HepG2 (cell line): ENCODE measurements at regions not wholly inside any gene's neighbourhood (a gene's known extent, or its start where the extent isn't known, plus 50 kb on each side); places are given as distances from the start of the nearest gene placed in this dataset.

Experiments
- ETV5 ChIP-seq: IDR thresholded peaks from 2 replicates; pipeline ENCODE4 v1.6.1; 2018; ENCODE audit warnings: missing biosample characterization, missing genetic modification reagents, inconsistent platforms, borderline replicate concordance
- HINFP ChIP-seq: sonication (generic); formaldehyde crosslinking; IDR thresholded peaks from 2 replicates; pipeline ENCODE4 v1.4.0; 2020; ENCODE audit warnings: low read depth, mild to moderate bottlenecking, missing genetic modification reagents
- KDM6A ChIP-seq: IDR thresholded peaks from 2 replicates; pipeline ENCODE4 v1.6.1; 2016; ENCODE audit warnings: low read depth
- MBD4 ChIP-seq: IDR thresholded peaks from 2 replicates; pipeline ENCODE4 v1.6.1; 2012; ENCODE audit warnings: low read length, inconsistent platforms, borderline replicate concordance
- MTA1 ChIP-seq: sonication (generic); formaldehyde crosslinking; IDR thresholded peaks from 2 replicates; pipeline ENCODE4 v1.4.0; 2020; ENCODE audit warnings: missing genetic modification reagents, mild to moderate bottlenecking, borderline replicate concordance
- MYNN ChIP-seq: sonication (generic); formaldehyde crosslinking; IDR thresholded peaks from 2 replicates; pipeline ENCODE4 v1.4.0; 2020; ENCODE audit warnings: mild to moderate bottlenecking, low read depth, missing genetic modification reagents
- NFRKB ChIP-seq: fragments of 450-650 bp; IDR thresholded peaks from 2 replicates; pipeline ENCODE4 v1.6.1; 2017
- PHF21A ChIP-seq: sonication (generic); formaldehyde crosslinking; IDR thresholded peaks from 2 replicates; pipeline ENCODE4 v1.5.0; 2020; ENCODE audit warnings: mild to moderate bottlenecking, missing genetic modification reagents
- SATB2 ChIP-seq: sonication (generic); formaldehyde crosslinking; IDR thresholded peaks from 2 replicates; pipeline ENCODE4 v1.5.0; 2020; ENCODE audit warnings: missing genetic modification reagents
- SPEN ChIP-seq: sonication (generic); formaldehyde crosslinking; IDR thresholded peaks from 2 replicates; pipeline ENCODE4 v1.5.1; 2020; ENCODE audit warnings: low read depth, mild to moderate bottlenecking, missing genetic modification reagents
- THYN1 ChIP-seq: sonication (generic); formaldehyde crosslinking; IDR thresholded peaks from 2 replicates; pipeline ENCODE4 v1.8.1; 2023; ENCODE audit warnings: low read depth, mild to moderate bottlenecking, moderate library complexity, missing genetic modification reagents, borderline replicate concordance
- ZBTB7B ChIP-seq: sonication (generic); formaldehyde crosslinking; IDR thresholded peaks from 2 replicates; pipeline ENCODE4 v1.4.0; 2020; ENCODE audit warnings: missing genetic modification reagents
- ZNF24 ChIP-seq: fragments of 450-650 bp; IDR thresholded peaks from 2 replicates; pipeline ENCODE4 v1.6.1; 2017; ENCODE audit warnings: antibody characterized with exemption, mild to moderate bottlenecking
- ZNF446 ChIP-seq: sonication (generic); formaldehyde crosslinking; IDR thresholded peaks from 2 replicates; pipeline ENCODE4 v1.5.0; 2020; ENCODE audit warnings: mild to moderate bottlenecking, missing genetic modification reagents
- ZNF607 ChIP-seq: sonication (generic); formaldehyde crosslinking; IDR thresholded peaks from 2 replicates; pipeline ENCODE4 v1.5.1; 2020; ENCODE audit warnings: missing genetic modification reagents, mild to moderate bottlenecking, borderline replicate concordance
- ZNF780A ChIP-seq: sonication (generic); formaldehyde crosslinking; IDR thresholded peaks from 2 replicates; pipeline ENCODE4 v1.8.0; 2022; ENCODE audit warnings: mild to moderate bottlenecking, missing genetic modification reagents, moderate library complexity
- ZNF790 ChIP-seq: sonication (generic); formaldehyde crosslinking; IDR thresholded peaks from 2 replicates; pipeline ENCODE4 v1.8.0; 2022; ENCODE audit warnings: missing genetic modification reagents, mild to moderate bottlenecking, borderline replicate concordance
- ZSCAN22 ChIP-seq: sonication (generic); formaldehyde crosslinking; IDR thresholded peaks from 2 replicates; pipeline ENCODE4 v1.4.0; 2020; ENCODE audit warnings: mild to moderate bottlenecking, missing genetic modification reagents
- TF ChIP-seq, protein P1 (sequence below): sonication (generic); formaldehyde crosslinking; IDR thresholded peaks from 2 replicates; pipeline ENCODE4 v1.4.0; 2020; ENCODE audit warnings: missing genetic modification reagents
- TF ChIP-seq, protein P2 (sequence below): sonication (generic); formaldehyde crosslinking; IDR thresholded peaks from 2 replicates; pipeline ENCODE4 v1.4.0; 2020; ENCODE audit warnings: missing genetic modification reagents
- TF ChIP-seq, protein P3 (sequence below): sonication (generic); formaldehyde crosslinking; IDR thresholded peaks from 2 replicates; pipeline ENCODE4 v1.4.0; 2020; ENCODE audit warnings: low read depth, mild to moderate bottlenecking, missing genetic modification reagents

GRCh38 chrX:39043838-39044550 lies 242.7 kb downstream of the MID1IP1 start (continued):
- TF ChIP-seq ZBTB7B (CRISPR knock-in tag) (no peak), SPEN (CRISPR knock-in tag) (no peak), ZNF24 (no peak), SATB2 (CRISPR knock-in tag) (no peak), THYN1 (no peak), ZNF780A (no peak), ZNF607 (CRISPR knock-in tag) (no peak), ZSCAN22 (CRISPR knock-in tag) (no peak), MYNN (CRISPR knock-in tag) (no peak), ETV5 (CRISPR knock-in tag) (no peak), HINFP (CRISPR knock-in tag) (no peak), ZNF446 (no peak), MBD4 (no peak), NFRKB (no peak), MTA1 (CRISPR knock-in tag) (no peak), PHF21A (CRISPR knock-in tag) (no peak), KDM6A (CRISPR knock-in tag) (0 out of 2 replicates have a peak, but pooled peaks have one; percentile 32), ZNF790 (CRISPR knock-in tag) (no peak)
- TF ChIP-seq, protein P1, sequence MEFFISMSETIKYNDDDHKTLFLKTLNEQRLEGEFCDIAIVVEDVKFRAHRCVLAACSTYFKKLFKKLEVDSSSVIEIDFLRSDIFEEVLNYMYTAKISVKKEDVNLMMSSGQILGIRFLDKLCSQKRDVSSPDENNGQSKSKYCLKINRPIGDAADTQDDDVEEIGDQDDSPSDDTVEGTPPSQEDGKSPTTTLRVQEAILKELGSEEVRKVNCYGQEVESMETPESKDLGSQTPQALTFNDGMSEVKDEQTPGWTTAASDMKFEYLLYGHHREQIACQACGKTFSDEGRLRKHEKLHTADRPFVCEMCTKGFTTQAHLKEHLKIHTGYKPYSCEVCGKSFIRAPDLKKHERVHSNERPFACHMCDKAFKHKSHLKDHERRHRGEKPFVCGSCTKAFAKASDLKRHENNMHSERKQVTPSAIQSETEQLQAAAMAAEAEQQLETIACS: no peak
- TF ChIP-seq, protein P2, sequence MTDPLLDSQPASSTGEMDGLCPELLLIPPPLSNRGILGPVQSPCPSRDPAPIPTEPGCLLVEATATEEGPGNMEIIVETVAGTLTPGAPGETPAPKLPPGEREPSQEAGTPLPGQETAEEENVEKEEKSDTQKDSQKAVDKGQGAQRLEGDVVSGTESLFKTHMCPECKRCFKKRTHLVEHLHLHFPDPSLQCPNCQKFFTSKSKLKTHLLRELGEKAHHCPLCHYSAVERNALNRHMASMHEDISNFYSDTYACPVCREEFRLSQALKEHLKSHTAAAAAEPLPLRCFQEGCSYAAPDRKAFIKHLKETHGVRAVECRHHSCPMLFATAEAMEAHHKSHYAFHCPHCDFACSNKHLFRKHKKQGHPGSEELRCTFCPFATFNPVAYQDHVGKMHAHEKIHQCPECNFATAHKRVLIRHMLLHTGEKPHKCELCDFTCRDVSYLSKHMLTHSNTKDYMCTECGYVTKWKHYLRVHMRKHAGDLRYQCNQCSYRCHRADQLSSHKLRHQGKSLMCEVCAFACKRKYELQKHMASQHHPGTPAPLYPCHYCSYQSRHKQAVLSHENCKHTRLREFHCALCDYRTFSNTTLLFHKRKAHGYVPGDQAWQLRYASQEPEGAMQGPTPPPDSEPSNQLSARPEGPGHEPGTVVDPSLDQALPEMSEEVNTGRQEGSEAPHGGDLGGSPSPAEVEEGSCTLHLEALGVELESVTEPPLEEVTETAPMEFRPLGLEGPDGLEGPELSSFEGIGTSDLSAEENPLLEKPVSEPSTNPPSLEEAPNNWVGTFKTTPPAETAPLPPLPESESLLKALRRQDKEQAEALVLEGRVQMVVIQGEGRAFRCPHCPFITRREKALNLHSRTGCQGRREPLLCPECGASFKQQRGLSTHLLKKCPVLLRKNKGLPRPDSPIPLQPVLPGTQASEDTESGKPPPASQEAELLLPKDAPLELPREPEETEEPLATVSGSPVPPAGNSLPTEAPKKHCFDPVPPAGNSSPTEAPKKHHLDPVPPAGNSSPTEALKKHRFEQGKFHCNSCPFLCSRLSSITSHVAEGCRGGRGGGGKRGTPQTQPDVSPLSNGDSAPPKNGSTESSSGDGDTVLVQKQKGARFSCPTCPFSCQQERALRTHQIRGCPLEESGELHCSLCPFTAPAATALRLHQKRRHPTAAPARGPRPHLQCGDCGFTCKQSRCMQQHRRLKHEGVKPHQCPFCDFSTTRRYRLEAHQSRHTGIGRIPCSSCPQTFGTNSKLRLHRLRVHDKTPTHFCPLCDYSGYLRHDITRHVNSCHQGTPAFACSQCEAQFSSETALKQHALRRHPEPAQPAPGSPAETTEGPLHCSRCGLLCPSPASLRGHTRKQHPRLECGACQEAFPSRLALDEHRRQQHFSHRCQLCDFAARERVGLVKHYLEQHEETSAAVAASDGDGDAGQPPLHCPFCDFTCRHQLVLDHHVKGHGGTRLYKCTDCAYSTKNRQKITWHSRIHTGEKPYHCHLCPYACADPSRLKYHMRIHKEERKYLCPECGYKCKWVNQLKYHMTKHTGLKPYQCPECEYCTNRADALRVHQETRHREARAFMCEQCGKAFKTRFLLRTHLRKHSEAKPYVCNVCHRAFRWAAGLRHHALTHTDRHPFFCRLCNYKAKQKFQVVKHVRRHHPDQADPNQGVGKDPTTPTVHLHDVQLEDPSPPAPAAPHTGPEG (CRISPR knock-in tag): no peak
- TF ChIP-seq, protein P3, sequence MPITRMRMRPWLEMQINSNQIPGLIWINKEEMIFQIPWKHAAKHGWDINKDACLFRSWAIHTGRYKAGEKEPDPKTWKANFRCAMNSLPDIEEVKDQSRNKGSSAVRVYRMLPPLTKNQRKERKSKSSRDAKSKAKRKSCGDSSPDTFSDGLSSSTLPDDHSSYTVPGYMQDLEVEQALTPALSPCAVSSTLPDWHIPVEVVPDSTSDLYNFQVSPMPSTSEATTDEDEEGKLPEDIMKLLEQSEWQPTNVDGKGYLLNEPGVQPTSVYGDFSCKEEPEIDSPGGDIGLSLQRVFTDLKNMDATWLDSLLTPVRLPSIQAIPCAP (CRISPR knock-in tag): no peak
